ENCODE measurements at regions not wholly inside any gene's neighbourhood (a gene's known extent, or its start where the extent isn't known, plus 50 kb on each side); places are given as distances from the start of the nearest gene placed in this dataset.
A peak's percentile ranks its signal among the peaks of the same experiment; 100 is the strongest.

DNA sequence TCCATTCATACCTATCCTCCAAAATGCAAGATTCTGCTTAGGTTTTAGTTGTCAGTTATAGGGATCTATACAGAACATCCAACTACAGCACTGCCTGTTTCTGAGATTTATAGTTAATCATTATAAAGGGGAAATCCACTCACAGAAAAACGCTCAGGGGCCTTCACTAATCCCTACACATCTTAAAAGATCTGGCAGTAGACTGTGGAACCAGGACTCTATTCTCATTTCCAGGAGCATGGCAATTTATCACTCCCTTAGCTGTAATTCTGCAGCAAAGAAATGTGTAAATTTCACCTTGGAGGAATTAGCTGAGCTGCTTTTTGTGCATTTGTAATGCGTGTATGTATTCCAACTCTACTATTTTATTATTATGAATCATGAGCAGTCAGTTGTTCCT is 1128.1 kb upstream of the PRR20A start:
- WGBS, 2 donors, result 69 to 71% methylated on average over 2 of the region's 2 CpGs
- DNase-seq, result no peak
- H3K27ac ChIP-seq, result no peak overlapping the region
- no peaks in the 10 kb centered on the region for H3K4me1 ChIP-seq
- H3K4me3 ChIP-seq, result no peak overlapping the region
- no peak for ATAC-seq (ENCODE audit: low FRiP score in 2 of 2)
- H3K36me3 ChIP-seq, result no peaks in the 10 kb centered on the region
- no peaks in the 10 kb centered on the region for H3K9me3 ChIP-seq
- H3K27me3 ChIP-seq, result no peaks in the 10 kb centered on the region
- no peak for TF ChIP-seq POLR2A (IDR thresholded peaks at IDR 0.05)
- TF ChIP-seq POLR2AphosphoS5 (IDR thresholded peaks at IDR 0.05), result no peak
- no peak for TF ChIP-seq CTCF (IDR thresholded peaks at IDR 0.05)
- TF ChIP-seq EP300 (IDR thresholded peaks at IDR 0.05), result no peak

DNA sequence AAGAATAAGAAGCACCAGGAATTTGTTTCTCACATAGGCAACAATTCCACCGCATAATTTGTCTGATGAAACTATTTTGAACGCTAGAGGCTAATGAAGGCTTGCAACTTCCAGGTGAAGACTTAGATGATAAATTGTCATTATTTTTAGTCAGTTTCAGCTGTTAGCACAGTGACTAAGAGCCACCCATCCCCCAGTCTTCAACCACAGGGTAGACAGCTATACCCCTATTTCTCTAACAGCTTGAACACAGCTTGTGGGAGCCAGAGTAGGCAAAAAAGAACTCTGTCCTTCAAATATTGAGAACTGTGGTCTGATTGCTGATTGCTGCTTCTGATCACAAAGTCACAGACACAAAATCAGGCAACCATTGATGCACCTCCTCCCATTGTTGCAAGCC is 1124.8 kb upstream of the PRR20A start:
- no peak overlapping the region for H3K4me3 ChIP-seq
- ATAC-seq (ENCODE audit: low FRiP score in 2 of 2) (no peak), DNase-seq (no peak)
- TF ChIP-seq CTCF (IDR thresholded peaks at IDR 0.05) (no peak), EP300 (IDR thresholded peaks at IDR 0.05) (no peak), POLR2AphosphoS5 (IDR thresholded peaks at IDR 0.05) (no peak), POLR2A (IDR thresholded peaks at IDR 0.05) (no peak)
- H3K27me3 ChIP-seq, result no peaks in the 10 kb centered on the region
- H3K36me3 ChIP-seq, result no peaks in the 10 kb centered on the region
- 47 to 48% methylated on average over 2 of the region's 2 CpGs for WGBS, 2 donors
- no peaks in the 10 kb centered on the region for H3K4me1 ChIP-seq
- H3K27ac ChIP-seq, result no peak overlapping the region
- peaks cover 0 to 8% (median 0%) of the 10 kb centered on the region in 4 donors for H3K9me3 ChIP-seq

DNA sequence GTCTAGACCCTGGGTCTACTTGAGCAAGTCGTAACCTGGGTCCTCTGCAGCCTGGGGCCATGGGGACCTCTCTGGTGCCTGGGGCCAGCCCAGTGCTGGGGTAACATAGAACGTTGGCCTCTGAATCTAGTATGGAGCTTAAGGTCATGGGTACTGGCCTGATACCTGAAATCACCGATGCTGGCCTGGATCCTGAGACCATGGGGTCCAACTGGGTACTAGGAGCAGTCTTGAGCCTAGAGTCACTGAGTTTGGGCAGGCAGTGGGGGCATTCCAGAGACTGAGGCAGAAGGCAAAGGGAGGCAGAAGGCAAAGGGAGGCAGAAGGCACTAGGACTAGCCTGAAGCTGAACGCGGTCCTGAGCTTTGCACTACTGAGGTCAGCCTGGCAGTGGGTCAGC is 1121.1 kb upstream of the PRR20A start:
- Histone ChIP-seq H3K36me3 (no peaks in the 10 kb centered on the region), H3K27me3 (no peaks in the 10 kb centered on the region), H3K4me1 (no peaks in the 10 kb centered on the region), H3K27ac (no peak overlapping the region), H3K4me3 (no peak overlapping the region), H3K9me3 (peaks cover 0 to 8% (median 2%) of the 10 kb centered on the region in 4 donors)
- WGBS, 2 donors, result 87 to 88% methylated on average over 4 to 5 of the region's 5 CpGs
- ATAC-seq (ENCODE audit: low FRiP score in 2 of 2), result peak in 1 of 2 donors; percentile 22
- TF ChIP-seq POLR2A (IDR thresholded peaks at IDR 0.05) (no peak), POLR2AphosphoS5 (IDR thresholded peaks at IDR 0.05) (no peak), CTCF (IDR thresholded peaks at IDR 0.05) (no peak), EP300 (IDR thresholded peaks at IDR 0.05) (no peak)
- no peak for DNase-seq

DNA sequence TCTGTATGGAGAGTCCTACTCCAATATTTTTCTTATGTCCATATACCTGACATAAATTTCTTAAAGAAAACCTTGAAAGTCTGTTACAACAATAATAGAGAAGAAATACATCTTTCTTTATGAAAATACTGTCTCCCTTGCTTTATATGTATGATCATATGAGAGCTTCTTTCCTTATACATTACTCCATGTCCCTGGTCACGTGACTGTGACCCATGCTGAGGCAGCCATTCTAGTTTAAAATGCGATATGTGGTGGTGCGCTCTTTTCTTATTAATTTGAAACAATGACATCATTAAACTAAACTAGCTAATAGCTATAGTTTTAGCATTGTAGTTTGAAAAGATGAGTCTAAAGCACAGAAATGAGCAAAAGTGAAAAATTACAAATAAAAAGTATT is 1120.3 kb upstream of the PRR20A start:
- WGBS, 2 donors, result 86 to 92% methylated on average over 3 of the region's 3 CpGs
- no peak for ATAC-seq (ENCODE audit: low FRiP score in 2 of 2)

More for the DNA sequence above, 1120.3 kb upstream of the PRR20A start:
- H3K4me3 ChIP-seq, result no peak overlapping the region
- no peak for DNase-seq
- no peaks in the 10 kb centered on the region for H3K36me3 ChIP-seq
- no peaks in the 10 kb centered on the region for H3K4me1 ChIP-seq
- H3K9me3 ChIP-seq, result peaks cover 0 to 8% (median 2%) of the 10 kb centered on the region in 4 donors
- H3K27me3 ChIP-seq, result no peaks in the 10 kb centered on the region
- no peak overlapping the region for H3K27ac ChIP-seq
- TF ChIP-seq CTCF (IDR thresholded peaks at IDR 0.05) (no peak), POLR2A (IDR thresholded peaks at IDR 0.05) (no peak), POLR2AphosphoS5 (IDR thresholded peaks at IDR 0.05) (no peak), EP300 (IDR thresholded peaks at IDR 0.05) (no peak)
